GM18907 (cell line): ENCODE measurements at regions not wholly inside any gene's neighbourhood (a gene's known extent, or its start where the extent isn't known, plus 50 kb on each side); places are given as distances from the start of the nearest gene placed in this dataset.
A peak's percentile ranks its signal among the peaks of the same experiment; 100 is the strongest.
"Not testable (repeated sequence)": the region's sequence is repeated elsewhere in the genome, so short reads cannot be mapped to it uniquely, and the experiment has no call there.

Experiments used
- ATAC-seq: cut with Tn5 transposase; IDR thresholded peaks from one replicate; pipeline ENCODE4 v1.9.1; 2021; ENCODE audit warnings: mild to moderate bottlenecking, moderate library complexity; ENCODE audit not compliant: unreplicated experiment

DNA sequence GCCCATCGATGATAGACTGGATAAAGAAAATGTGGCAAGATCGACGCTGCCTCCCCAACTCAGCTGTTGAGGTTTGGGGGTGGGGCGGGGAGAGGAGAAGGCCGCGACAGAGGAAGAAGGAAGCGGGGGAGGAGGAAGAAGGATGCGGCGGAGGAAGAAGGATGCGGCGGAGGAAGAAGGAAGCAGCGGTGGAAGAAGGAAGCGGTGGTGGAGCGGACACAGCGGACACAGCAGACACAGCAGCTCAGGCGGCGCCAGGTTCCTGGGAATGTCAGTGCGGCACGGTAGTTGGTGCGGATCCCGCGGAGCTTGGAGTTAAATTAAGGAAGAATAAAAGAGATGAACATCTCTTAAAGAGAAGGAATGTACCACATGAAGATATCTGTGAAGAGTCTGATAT is 163.9 kb upstream of the NT5E start:
- ATAC-seq = no peak

DNA sequence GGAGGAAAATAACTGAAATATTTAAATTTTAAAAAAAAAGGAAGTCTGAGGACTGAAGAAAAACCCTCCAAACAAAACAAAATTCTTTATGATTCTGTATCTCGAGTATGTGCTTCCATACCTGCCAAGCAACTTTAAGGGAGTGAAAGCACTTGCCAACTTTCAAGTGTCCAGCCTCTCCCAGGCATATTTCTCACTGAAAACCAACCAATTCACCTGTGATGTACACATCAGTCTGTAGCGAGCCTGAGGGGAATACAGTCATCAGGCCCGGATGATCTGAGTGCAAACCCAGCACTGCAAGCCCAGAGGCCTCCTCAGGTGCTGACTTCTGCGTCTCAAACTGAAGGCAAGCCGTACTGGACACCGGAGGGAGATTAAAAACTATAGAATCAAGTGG is 164.8 kb upstream of the NT5E start:
- ATAC-seq = no peak

DNA sequence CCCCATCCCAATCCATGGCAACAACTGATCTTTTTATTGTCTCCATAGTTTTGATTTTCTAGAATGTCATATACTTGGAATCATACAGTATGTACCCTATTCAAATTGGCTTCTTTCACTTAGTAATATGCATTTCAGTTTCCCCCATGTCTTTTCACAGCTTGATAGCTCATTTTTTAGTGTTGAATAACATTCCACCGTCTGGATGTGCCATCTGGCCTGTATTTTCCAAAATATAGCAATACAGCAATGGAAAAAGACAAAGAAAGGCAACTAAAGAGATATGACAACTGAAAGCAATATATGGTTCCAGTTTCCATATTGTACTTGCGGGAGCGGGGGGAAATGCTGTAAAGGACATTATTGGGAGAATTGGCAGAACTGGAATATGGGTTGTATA is 166.4 kb upstream of the NT5E start:
- no peak for ATAC-seq

DNA sequence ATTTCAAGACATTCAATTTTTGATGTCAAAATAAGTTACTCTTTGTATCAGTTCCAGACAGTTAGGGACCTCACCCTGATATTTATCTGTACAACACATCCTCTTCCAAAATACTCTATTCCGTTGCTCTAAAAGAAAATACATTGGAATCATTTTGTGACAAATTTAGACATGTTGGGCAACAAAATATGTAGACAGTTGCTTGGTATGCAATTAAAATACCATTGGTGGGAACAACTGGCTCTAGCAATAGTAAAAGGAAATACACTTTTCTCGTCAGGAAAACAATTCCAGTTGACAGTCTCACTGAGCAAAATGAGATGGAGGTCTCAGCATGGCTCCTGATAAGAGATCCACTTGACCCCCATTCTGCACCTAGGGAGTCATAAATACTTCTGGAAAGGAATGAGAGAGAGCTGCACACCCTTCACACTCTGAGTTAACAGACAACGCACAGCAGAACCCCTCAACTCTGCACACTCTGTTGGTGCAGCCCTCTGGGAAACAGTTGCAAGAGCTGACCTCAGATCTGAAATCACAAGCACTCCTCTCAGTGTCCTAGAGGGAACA is 171.3 kb upstream of the NT5E start:
- no peak for ATAC-seq

DNA sequence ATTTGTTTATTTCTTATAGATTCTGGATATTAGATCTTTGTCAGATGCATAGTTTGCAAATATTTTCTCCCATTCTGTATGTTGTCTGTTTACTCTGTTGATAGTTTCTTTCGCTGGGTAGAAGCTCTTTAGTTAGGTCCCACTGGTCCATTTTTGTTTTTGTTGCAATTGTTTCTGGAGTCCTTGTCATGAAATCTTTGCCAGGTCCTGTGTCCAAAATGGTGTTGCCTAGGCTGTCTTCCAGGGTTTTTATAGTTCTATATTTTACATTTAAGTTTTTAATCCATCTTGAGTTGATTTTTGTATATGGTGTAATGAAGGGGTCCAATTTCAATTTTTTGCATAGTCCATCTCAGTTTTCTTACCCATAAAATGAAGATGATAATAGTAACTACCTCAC is 173.9 kb upstream of the NT5E start:
- ATAC-seq = not testable (repeated sequence)

GRCh38 chr6:85275338-85275985 is 174.4 kb upstream of the NT5E start:
- ATAC-seq = peak; percentile 61

GRCh38 chr6:85273870-85274269 is 176.0 kb upstream of the NT5E start:
- no peak for ATAC-seq

DNA sequence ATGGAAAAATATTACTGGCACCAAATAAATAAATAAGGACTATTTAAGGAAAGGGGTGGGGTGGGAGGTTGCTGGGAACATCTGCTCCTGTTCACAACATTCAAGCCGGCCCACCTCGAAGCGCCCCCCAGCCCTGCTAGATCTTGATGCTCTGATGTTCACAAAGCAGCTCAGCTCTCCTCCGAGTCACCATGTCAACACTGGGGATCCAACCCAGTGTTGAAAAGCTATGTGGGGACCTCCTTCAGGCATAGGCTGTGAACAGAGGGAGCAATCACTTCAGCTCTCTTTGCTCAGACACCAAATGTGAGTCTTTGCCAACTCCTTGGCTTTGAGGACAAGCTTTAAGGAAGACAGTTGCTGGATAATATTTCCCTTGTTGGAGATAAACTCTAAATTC is 176.8 kb upstream of the NT5E start:
- ATAC-seq = no peak

GRCh38 chr6:85272592-85272991 is 177.3 kb upstream of the NT5E start:
- ATAC-seq = no peak

GRCh38 chr6:85262621-85263020 is 187.3 kb upstream of the NT5E start:
- ATAC-seq = no peak

GRCh38 chr6:85261271-85261670 is 188.6 kb upstream of the NT5E start:
- no peak for ATAC-seq

- ATAC-seq = no peak
Measured at GRCh38 chr6:85255661-85256060, 194.2 kb upstream of the NT5E start.

DNA sequence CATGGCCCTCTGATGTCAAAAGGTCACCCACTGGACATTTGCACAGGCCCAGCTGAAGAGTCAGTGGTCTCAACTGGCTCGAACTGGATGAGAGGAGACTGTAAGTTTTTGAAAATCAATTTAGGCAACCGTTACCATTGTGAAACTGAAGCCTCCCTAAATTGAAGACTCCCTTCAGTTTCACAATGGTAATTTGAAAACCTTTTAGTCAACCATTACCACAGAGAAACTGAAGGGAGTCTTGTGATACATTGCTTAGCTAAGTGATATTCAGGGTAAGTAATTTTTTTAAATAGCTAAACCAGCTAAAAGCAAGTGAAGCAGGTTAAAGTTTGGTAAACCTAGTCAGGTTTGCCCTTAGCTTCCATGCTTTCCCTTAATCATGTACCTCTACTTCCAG is 197.3 kb upstream of the NT5E start:
- ATAC-seq = peak; percentile 71

DNA sequence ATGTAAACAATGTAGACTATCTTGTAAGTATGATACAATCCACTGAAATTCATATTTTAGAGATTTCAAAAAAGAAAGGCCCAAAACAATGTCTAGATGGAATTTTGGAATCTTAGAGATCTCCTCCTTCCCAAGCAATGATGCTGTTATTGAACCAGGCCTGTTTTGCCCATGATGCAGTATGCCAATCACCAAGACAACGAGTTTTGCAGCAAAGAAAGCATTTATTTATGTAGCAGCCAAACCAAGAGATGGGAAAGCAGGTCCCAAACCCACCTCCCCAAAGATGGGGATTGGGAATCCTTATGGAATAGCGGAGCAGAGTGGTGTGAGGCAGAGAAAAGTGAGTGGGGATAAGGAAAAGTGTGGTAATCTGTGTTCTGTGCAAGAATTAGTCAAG is 197.8 kb upstream of the NT5E start:
- no peak for ATAC-seq

DNA sequence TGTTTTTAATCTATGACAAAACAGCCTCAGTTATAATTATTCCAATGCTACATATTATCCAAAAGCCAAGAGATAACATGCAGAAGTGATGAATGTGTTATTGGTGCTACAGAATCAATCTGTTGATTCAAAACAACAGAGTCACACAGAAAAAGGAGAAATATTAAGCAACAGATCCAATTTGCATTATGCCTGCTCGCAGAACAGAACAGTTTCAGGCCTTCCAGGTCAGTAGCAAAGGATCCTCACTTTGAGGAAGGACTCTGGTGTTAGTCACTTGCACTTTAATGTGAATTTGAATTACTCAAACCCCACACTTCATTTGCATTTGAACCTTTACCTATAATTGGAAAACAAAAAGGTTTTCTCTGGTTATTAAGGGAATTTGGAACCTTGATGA is 198.6 kb upstream of the NT5E start:
- no peak for ATAC-seq

- no peak for ATAC-seq
Measured at GRCh38 chr6:85250586-85251220, 199.2 kb upstream of the NT5E start.

DNA sequence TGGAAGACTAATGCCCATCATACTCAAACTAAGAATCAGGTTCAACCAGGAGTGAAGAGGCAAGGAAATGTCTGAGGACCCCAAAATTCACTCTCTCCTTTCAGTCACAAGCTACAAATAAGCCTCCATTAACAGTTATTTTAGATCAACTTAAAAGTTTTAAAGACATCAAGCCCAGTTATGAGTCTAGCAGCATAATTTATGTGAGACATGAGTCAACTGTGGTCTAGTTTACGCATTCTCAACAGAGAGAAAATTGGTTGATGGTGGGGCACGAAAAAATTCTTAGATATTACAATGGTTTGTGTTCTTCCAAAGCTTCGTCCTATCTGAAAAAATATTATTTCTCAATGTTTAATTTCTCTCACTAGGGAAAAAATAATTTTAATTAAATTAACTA is 204.9 kb upstream of the NT5E start:
- ATAC-seq = no peak

DNA sequence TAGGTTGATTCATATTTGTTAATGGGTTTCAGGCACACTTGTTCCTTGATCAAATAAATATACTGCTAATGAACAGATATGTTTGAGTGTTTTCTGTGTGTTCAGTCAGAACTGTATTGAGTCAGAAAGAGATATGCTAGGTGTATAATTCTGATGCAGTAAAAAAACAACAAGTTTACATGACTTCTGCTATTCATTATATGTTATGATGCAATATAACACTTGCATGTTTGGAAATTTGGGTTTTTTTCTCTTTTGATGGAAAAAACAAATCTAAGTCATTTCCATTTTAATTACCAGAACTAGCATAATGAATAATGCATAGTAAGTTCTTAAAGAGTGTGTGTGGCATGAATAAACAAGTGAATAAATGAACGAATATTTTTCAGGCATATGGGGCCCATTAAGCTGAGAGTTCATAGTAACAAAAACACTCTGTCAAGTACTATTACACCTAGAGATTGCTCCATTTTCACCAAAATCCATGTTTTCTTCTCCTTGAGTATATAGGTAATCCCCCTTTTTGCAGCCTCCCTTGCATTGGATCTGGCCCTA is 208.3 kb upstream of the NT5E start:
- ATAC-seq = no peak

DNA sequence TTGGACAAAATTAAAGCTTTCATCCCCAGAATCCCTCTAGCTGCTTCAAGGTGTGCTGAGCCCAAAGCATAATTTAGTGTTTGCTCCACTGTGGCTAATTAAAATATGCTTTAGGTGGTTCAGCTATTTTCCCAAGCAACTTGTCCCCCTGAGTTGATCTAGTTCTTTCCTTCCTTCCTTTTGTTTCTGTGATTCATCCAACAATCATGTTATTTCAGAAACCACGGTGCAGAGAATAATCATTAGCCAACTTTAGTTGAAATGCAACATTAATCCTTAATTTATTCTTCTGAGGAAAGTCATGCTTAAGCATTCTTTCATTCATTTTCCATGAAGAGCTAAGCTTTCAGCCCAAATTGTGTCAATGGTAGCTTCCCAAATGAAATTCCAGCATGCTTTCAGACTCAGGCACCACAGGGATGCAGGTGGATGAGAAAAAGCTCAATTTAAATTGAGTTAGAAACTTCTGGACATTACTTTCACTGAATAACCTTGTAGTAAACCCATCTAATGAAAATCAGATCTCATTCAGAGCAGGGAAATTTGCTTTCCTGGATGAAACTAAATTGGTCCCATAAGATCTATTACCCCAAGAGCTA is 209.0 kb upstream of the NT5E start:
- no peak for ATAC-seq

- no peak for ATAC-seq
Measured at GRCh38 chr6:85237478-85237877, 212.4 kb upstream of the NT5E start.

DNA sequence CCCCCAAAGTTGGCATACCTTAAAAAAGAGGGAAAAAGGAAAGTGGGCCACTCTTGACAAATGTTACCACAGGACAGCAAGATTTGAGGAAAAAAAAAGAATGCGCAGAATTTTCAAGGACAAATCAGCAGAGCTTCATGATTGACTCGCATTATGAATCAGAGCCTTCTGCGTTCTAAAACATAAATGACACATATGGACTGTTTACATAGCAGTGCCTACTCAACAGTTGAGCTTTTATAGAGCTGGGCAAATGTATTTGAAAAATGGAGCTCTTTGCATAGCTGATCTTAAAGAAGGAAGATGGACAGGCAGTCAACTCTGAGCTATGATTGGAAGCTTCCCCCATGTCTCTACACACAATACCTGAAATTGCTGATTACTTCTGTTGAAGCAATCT is 213.2 kb upstream of the NT5E start:
- ATAC-seq = no peak

DNA sequence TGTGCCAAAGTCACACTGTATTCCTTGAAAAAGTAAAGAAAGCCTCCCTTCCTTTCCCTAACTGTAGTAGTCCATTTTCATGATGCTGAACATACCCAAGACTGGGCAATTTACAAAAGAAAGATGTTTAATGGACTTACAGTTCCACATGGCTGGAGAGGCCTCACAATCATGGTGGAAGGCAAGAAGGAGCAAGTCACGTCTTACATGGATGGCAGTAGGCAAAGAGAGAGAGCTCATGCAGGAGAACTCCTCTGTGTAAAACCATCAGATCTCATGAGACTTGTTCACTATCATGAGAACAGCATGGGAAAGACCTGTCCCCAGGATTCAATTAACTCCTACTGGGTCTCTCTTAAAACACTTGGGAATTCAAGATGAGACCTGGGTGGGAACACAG is 222.5 kb upstream of the NT5E start:
- not testable (repeated sequence) for ATAC-seq
